ENCODE measurements at regions not wholly inside any gene's neighbourhood (a gene's known extent, or its start where the extent isn't known, plus 50 kb on each side); places are given as distances from the start of the nearest gene placed in this dataset.

DNA sequence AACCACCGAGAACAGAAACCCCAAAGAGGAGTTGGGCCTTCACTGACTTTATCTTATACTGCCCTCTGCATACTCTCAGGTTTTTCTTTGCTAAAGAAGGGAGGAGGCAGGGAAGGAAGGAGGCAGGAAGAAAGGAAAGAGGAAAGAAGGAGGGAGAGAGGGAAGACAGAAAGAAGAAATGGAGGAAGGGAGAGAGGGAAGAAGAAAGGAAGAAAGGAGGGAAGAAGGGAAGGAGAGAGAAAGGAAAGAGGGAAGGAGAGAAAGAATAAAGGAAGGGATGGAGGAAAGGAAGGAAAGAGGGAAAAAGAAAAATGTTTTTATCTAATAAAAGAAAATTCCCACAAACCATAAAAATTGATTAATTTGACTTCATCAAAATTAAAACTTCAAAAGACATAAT is 294.6 kb downstream of the PTTG2 start:
- TF ChIP-seq, protein P1, sequence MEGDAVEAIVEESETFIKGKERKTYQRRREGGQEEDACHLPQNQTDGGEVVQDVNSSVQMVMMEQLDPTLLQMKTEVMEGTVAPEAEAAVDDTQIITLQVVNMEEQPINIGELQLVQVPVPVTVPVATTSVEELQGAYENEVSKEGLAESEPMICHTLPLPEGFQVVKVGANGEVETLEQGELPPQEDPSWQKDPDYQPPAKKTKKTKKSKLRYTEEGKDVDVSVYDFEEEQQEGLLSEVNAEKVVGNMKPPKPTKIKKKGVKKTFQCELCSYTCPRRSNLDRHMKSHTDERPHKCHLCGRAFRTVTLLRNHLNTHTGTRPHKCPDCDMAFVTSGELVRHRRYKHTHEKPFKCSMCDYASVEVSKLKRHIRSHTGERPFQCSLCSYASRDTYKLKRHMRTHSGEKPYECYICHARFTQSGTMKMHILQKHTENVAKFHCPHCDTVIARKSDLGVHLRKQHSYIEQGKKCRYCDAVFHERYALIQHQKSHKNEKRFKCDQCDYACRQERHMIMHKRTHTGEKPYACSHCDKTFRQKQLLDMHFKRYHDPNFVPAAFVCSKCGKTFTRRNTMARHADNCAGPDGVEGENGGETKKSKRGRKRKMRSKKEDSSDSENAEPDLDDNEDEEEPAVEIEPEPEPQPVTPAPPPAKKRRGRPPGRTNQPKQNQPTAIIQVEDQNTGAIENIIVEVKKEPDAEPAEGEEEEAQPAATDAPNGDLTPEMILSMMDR (IDR thresholded peaks at IDR 0.05): no peak
- no peak for TF ChIP-seq POLR2A (IDR thresholded peaks at IDR 0.05)

All from right lobe of liver (tissue), 4 donors.